Kidney (tissue), 13 donors: ENCODE measurements at regions not wholly inside any gene's neighbourhood (a gene's known extent, or its start where the extent isn't known, plus 50 kb on each side); places are given as distances from the start of the nearest gene placed in this dataset.

Source experiments
- DNase-seq, 5 donors: peaks; one replicate each; pipeline ENCODE4 v3.0.0-alpha.2; 2013 to 2020
- FAIRE-seq: peaks from 2 replicates; lab custom pipeline; 2012; peaks lifted over from hg19 to GRCh38; lab: Jason Lieb, UNC
- H3K27ac ChIP-seq, 2 donors: one replicate each; pipeline ENCODE4 v1.7.0; 2013; ENCODE audit warnings: low read depth in 2 of 2, low read length in 2 of 2, inconsistent platforms in 1 of 2
- H3K27me3 ChIP-seq: one replicate; pipeline ENCODE4 v1.7.1; 2013; ENCODE audit warnings: low read length, inconsistent platforms; ENCODE audit not compliant: control insufficient read depth, insufficient read depth
- H3K36me3 ChIP-seq, 3 donors: one replicate each; pipeline versions ENCODE4 v1.7.0 to v1.7.1; 2013; ENCODE audit warnings: low read length in 3 of 3, control low read depth in 1 of 3, inconsistent platforms in 1 of 3; ENCODE audit not compliant: insufficient read depth in 3 of 3, control insufficient read depth in 2 of 3
- H3K4me1 ChIP-seq, 3 donors: one replicate each; pipeline versions ENCODE4 v1.7.0 to v1.7.1; 2013; ENCODE audit warnings: low read length in 3 of 3, inconsistent platforms in 1 of 3, low read depth in 1 of 3; ENCODE audit not compliant: control insufficient read depth in 2 of 3, insufficient read depth in 2 of 3
- H3K4me3 ChIP-seq, 3 donors: one replicate each; pipeline versions ENCODE4 v1.7.0 to v1.8.1; 2013; ENCODE audit warnings: low read length in 3 of 3, control low read depth in 1 of 3, inconsistent platforms in 1 of 3
- H3K9ac ChIP-seq, 3 donors: one replicate each; pipeline versions ENCODE4 v1.7.0 to v1.7.1; 2013; ENCODE audit warnings: low read length in 3 of 3, control low read depth in 1 of 3, inconsistent platforms in 1 of 3
- H3K9me3 ChIP-seq, 3 donors: one replicate each; pipeline versions ENCODE4 v1.7.0 to v1.7.1; 2013; ENCODE audit warnings: low read length in 3 of 3, control low read depth in 1 of 3, inconsistent platforms in 1 of 3; ENCODE audit not compliant: control insufficient read depth in 2 of 3, insufficient read depth in 1 of 3
- CTCF ChIP-seq: IDR thresholded peaks from 3 replicates; pipeline ENCODE4 v1.5.1; 2012; ENCODE audit warnings: mild to moderate bottlenecking, moderate library complexity, borderline replicate concordance; ENCODE audit not compliant: insufficient read depth; ENCODE audit errors: extremely low read depth
- intact Hi-C: fragments of 100-400 bp; cut with DNase I; formaldehyde crosslinking; loops from one replicate; pipeline ENCODE4 v1.11.1; 2022
- donor health status: control.
- donor health status: control.
- donor health status: control.
- donor health status: control.
- donor health status: control.
- donor health status: DM: yes; HTN: yes; CAD: no.
- donor health status: Normal renal cell carcinoma (clear cell type).

GRCh38 chr3:162348912-162349311 is 852.3 kb downstream of the OTOL1 start:
- Histone ChIP-seq H3K27ac (no peak overlapping the region), H3K27me3 (no peaks in the 10 kb centered on the region), H3K9ac (no peak overlapping the region), H3K36me3 (no peaks in the 10 kb centered on the region), H3K9me3 (no peaks in the 10 kb centered on the region), H3K4me3 (no peak overlapping the region), H3K4me1 (no peaks in the 10 kb centered on the region)
- intact Hi-C loops = no loop called here
- TF ChIP-seq CTCF = no peak
- DNase-seq (peak in 2 of 5 donors; percentile 29 to 40), FAIRE-seq (no peak)

GRCh38 chr3:162353414-162353813 is 856.8 kb downstream of the OTOL1 start:
- no peaks in the 10 kb centered on the region for H3K4me1 ChIP-seq
- intact Hi-C loops = no loop called here
- FAIRE-seq = no peak

GRCh38 chr3:162354356-162354755 is 857.7 kb downstream of the OTOL1 start:
- no peak for FAIRE-seq
- Histone ChIP-seq H3K36me3 (no peaks in the 10 kb centered on the region), H3K9me3 (no peaks in the 10 kb centered on the region), H3K4me1 (no peaks in the 10 kb centered on the region), H3K4me3 (no peak overlapping the region), H3K27me3 (no peaks in the 10 kb centered on the region), H3K27ac (no peak overlapping the region), H3K9ac (no peak overlapping the region)
- TF ChIP-seq CTCF = no peak
- intact Hi-C loops = no loop called here
- DNase-seq = peak in 1 of 5 donors; percentile 20

More at GRCh38 chr3:162353414-162353813, 856.8 kb downstream of the OTOL1 start:
- DNase-seq = no peak
- no peaks in the 10 kb centered on the region for H3K27me3 ChIP-seq
- no peaks in the 10 kb centered on the region for H3K9me3 ChIP-seq
- H3K27ac ChIP-seq = no peak overlapping the region
- no peaks in the 10 kb centered on the region for H3K36me3 ChIP-seq
- no peak for TF ChIP-seq CTCF
- H3K9ac ChIP-seq = no peak overlapping the region
- H3K4me3 ChIP-seq = no peak overlapping the region
